GM23338 (cell line): ENCODE measurements at regions not wholly inside any gene's neighbourhood (a gene's known extent, or its start where the extent isn't known, plus 50 kb on each side); places are given as distances from the start of the nearest gene placed in this dataset.

ENCODE experiments used
- ATAC-seq: fragments of 200-7000 bp; cut with Tn5 transposase; 3 replicates; pipeline ENCODE4 v1.9.1; 2020
- DNase-seq: peaks from one replicate; pipeline ENCODE4 v3.0.0-alpha.2; 2015; ENCODE audit warnings: low spot score
- H2AFZ ChIP-seq: fragments of 200-600 bp; sonication (generic); 2 replicates; pipeline ENCODE4 v1.8.0; 2016; ENCODE audit warnings: antibody characterized with exemption, mild to moderate bottlenecking, moderate library complexity
- H3F3A ChIP-seq: fragments of 200-600 bp; sonication (generic); replicated peaks from 2 replicates; pipeline ENCODE4 v1.8.0; 2017; ENCODE audit warnings: antibody characterized with exemption, mixed run types, low read depth
- H3K27ac ChIP-seq: fragments of 200-600 bp; sonication (generic); 2 replicates; pipeline ENCODE4 v1.6.1; 2016; ENCODE audit warnings: low read depth
- H3K27me3 ChIP-seq: fragments of 200-600 bp; sonication (generic); 2 replicates; pipeline ENCODE4 v1.8.0; 2016; ENCODE audit warnings: mild to moderate bottlenecking, mixed run types, moderate library complexity; ENCODE audit not compliant: insufficient read depth
- H3K36me3 ChIP-seq: fragments of 200-600 bp; sonication (generic); 2 replicates; pipeline ENCODE4 v1.8.0; 2016; ENCODE audit warnings: mild to moderate bottlenecking; ENCODE audit not compliant: insufficient read depth
- H3K4me1 ChIP-seq: fragments of 200-600 bp; sonication (generic); 2 replicates; pipeline ENCODE4 v1.8.0; 2016; ENCODE audit warnings: mild to moderate bottlenecking, moderate library complexity; ENCODE audit not compliant: insufficient read depth
- H3K4me2 ChIP-seq: fragments of 200-600 bp; sonication (generic); 2 replicates; pipeline ENCODE4 v1.7.1; 2017; ENCODE audit warnings: mixed run types
- H3K4me3 ChIP-seq: fragments of 200-600 bp; sonication (generic); 2 replicates; pipeline ENCODE4 v1.6.1; 2016; ENCODE audit warnings: mixed run types
- H3K79me2 ChIP-seq: fragments of 200-600 bp; sonication (generic); replicated peaks from 2 replicates; pipeline ENCODE4 v1.8.0; 2017; ENCODE audit warnings: mild to moderate bottlenecking; ENCODE audit not compliant: insufficient read depth
- H3K9me2 ChIP-seq: fragments of 200-600 bp; sonication (generic); 2 replicates; pipeline ENCODE4 v1.8.0; 2017; ENCODE audit not compliant: insufficient read depth
- H4K20me1 ChIP-seq: fragments of 200-600 bp; sonication (generic); replicated peaks from 2 replicates; pipeline ENCODE4 v1.8.0; 2017; ENCODE audit warnings: mild to moderate bottlenecking; ENCODE audit not compliant: insufficient read depth
- H3K27ac Mint-ChIP-seq: 2 replicates; pipeline ENCODE4 v1.8.0; 2020; ENCODE audit warnings: inconsistent platforms, mild to moderate bottlenecking, moderate library complexity, mixed read lengths
- H3K27me3 Mint-ChIP-seq: 3 replicates; pipeline ENCODE4 v1.8.0; 2022; ENCODE audit warnings: low read depth, mild to moderate bottlenecking, moderate library complexity, mixed read lengths, inconsistent platforms; ENCODE audit not compliant: insufficient read depth, poor library complexity
- H3K36me3 Mint-ChIP-seq: 3 replicates; pipeline ENCODE4 v1.8.0; 2021; ENCODE audit warnings: low read depth, mild to moderate bottlenecking, inconsistent platforms, moderate library complexity, mixed read lengths
- H3K4me1 Mint-ChIP-seq: 3 replicates; pipeline ENCODE4 v1.8.0; 2020; ENCODE audit warnings: mild to moderate bottlenecking, inconsistent platforms, mixed read lengths
- H3K4me3 Mint-ChIP-seq: 3 replicates; pipeline ENCODE4 v1.8.0; 2021; ENCODE audit warnings: moderate library complexity, mild to moderate bottlenecking, inconsistent platforms, mixed read lengths
- H3K9me3 Mint-ChIP-seq: 3 replicates; pipeline ENCODE4 v1.8.0; 2020; ENCODE audit warnings: moderate library complexity, mild to moderate bottlenecking, inconsistent platforms, mixed read lengths
- CREB1 ChIP-seq: fragments of 250-450 bp; sonication (Bioruptor Pico); IDR thresholded peaks from 2 replicates; pipeline ENCODE4 v1.5.0; 2020; ENCODE audit warnings: low read depth, mild to moderate bottlenecking, moderate library complexity
- CTCF ChIP-seq, 2 experiments: fragments of 200-600 bp in 1 of 2; sonication (generic) in 1 of 2; conservative IDR thresholded peaks; 2 replicates each; pipeline versions ENCODE4 v1.5.1 to v1.6.1; 2016 to 2017; ENCODE audit warnings: antibody characterized with exemption in 2 of 2, low read depth in 2 of 2, mild to moderate bottlenecking in 2 of 2, moderate library complexity in 1 of 2
- ETS1 ChIP-seq: IDR thresholded peaks from 2 replicates; pipeline ENCODE4 v1.6.1; 2016; ENCODE audit warnings: antibody characterized with exemption
- EZH2 ChIP-seq: fragments of 200-600 bp; sonication (generic); IDR thresholded peaks from one replicate; pipeline ENCODE4 v1.8.0; 2017; ENCODE audit warnings: antibody characterized with exemption, mild to moderate bottlenecking, low read depth; ENCODE audit not compliant: unreplicated experiment
- EZH2phosphoT487 ChIP-seq: fragments of 200-600 bp; sonication (generic); IDR thresholded peaks from one replicate; pipeline ENCODE4 v1.8.1; 2018; ENCODE audit warnings: antibody characterized with exemption; ENCODE audit not compliant: unreplicated experiment
- JUNB ChIP-seq: IDR thresholded peaks from one replicate; pipeline ENCODE4 v1.6.1; 2016; ENCODE audit warnings: antibody characterized with exemption; ENCODE audit not compliant: unreplicated experiment
- NANOG ChIP-seq: IDR thresholded peaks from 2 replicates; pipeline ENCODE4 v1.6.1; 2016; ENCODE audit warnings: antibody characterized with exemption, borderline replicate concordance
- POLR2AphosphoS5 ChIP-seq: IDR thresholded peaks from 2 replicates; pipeline ENCODE4 v1.6.1; 2016; ENCODE audit warnings: antibody characterized with exemption, low read depth
- REST ChIP-seq: IDR thresholded peaks from one replicate; pipeline ENCODE4 v1.6.1; 2018; ENCODE audit warnings: antibody characterized with exemption; ENCODE audit not compliant: unreplicated experiment
- STAT1 ChIP-seq: IDR thresholded peaks from one replicate; pipeline ENCODE4 v1.6.1; 2016; ENCODE audit warnings: antibody characterized with exemption; ENCODE audit not compliant: unreplicated experiment
- ZNF114 ChIP-seq: fragments of 250-450 bp; sonication (Bioruptor Pico); IDR thresholded peaks from 2 replicates; pipeline ENCODE4 v1.5.0; 2020; ENCODE audit warnings: mild to moderate bottlenecking, moderate library complexity
- ZNF331 ChIP-seq: fragments of 250-450 bp; sonication (Bioruptor Pico); IDR thresholded peaks from 2 replicates; pipeline ENCODE4 v1.5.0; 2020; ENCODE audit warnings: low read depth, mild to moderate bottlenecking, moderate library complexity
- ZNF462 ChIP-seq: fragments of 250-450 bp; sonication (Bioruptor Pico); IDR thresholded peaks from 2 replicates; pipeline ENCODE4 v1.5.0; 2020; ENCODE audit warnings: mild to moderate bottlenecking, moderate library complexity

GRCh38 chr13:72566526-72566925 lies 160.9 kb downstream of the MZT1 start:
- DNase-seq (no peak), ATAC-seq (no peak)
- Mint-ChIP-seq H3K36me3 (no peaks in the 10 kb centered on the region), H3K9me3 (no peaks in the 10 kb centered on the region), H3K4me1 (peaks cover 11% of the 10 kb centered on the region), H3K27me3 (no peaks in the 10 kb centered on the region), H3K4me3 (no peak overlapping the region), H3K27ac (no peak overlapping the region)
- no peaks in the 10 kb centered on the region for H4K20me1 ChIP-seq
- H3F3A ChIP-seq, result no peaks in the 10 kb centered on the region
- TF ChIP-seq POLR2AphosphoS5 (no peak), JUNB (no peak), CTCF (conservative IDR thresholded peaks at IDR 0.05; ENCODE audit: low read depth in 2 of 2) (no peak), REST (no peak), NANOG (no peak), ZNF462 (CRISPR knock-in tag) (no peak), CREB1 (no peak), ETS1 (no peak), STAT1 (no peak), ZNF114 (CRISPR knock-in tag) (no peak), EZH2phosphoT487 (no peak), EZH2 (no peak), ZNF331 (no peak)
- peaks cover 11% of the 10 kb centered on the region for H3K4me1 ChIP-seq
- no peaks in the 10 kb centered on the region for H3K36me3 ChIP-seq
- H2AFZ ChIP-seq, result no peak overlapping the region
- H3K4me3 ChIP-seq, result no peak overlapping the region
- no peak overlapping the region for H3K27ac ChIP-seq
- no peak overlapping the region for H3K4me2 ChIP-seq
- H3K9me2 ChIP-seq, result no peaks in the 10 kb centered on the region
- no peaks in the 10 kb centered on the region for H3K27me3 ChIP-seq
- H3K79me2 ChIP-seq, result no peaks in the 10 kb centered on the region
